ENCODE measurements at regions not wholly inside any gene's neighbourhood (a gene's known extent, or its start where the extent isn't known, plus 50 kb on each side); places are given as distances from the start of the nearest gene placed in this dataset.

GRCh38 chr3:72242326-72242725 lies 457.4 kb upstream of the PROK2 start (continued):
- TF ChIP-seq, protein P1, sequence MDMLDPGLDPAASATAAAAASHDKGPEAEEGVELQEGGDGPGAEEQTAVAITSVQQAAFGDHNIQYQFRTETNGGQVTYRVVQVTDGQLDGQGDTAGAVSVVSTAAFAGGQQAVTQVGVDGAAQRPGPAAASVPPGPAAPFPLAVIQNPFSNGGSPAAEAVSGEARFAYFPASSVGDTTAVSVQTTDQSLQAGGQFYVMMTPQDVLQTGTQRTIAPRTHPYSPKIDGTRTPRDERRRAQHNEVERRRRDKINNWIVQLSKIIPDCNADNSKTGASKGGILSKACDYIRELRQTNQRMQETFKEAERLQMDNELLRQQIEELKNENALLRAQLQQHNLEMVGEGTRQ (IDR thresholded peaks at IDR 0.05; ENCODE audit: borderline replicate concordance, low read depth, low read length), result no peak
- TF ChIP-seq EP300 (IDR thresholded peaks at IDR 0.05; ENCODE audit: borderline replicate concordance in 1 of 2, low read depth in 1 of 2, low read length in 1 of 2) (no peak), NFIC (IDR thresholded peaks at IDR 0.05; ENCODE audit: borderline replicate concordance) (no peak), NRF1 (IDR thresholded peaks at IDR 0.05; ENCODE audit: low read depth, low read length) (no peak), RFX5 (IDR thresholded peaks at IDR 0.05; ENCODE audit: low read length) (no peak), SIN3A (IDR thresholded peaks at IDR 0.05; ENCODE audit: borderline replicate concordance, low read depth, low read length) (no peak)

- no peak overlapping the region for H3K4me3 ChIP-seq (ENCODE audit: low read depth in 2 of 2, low read length in 1 of 2)
- H3K9me3 ChIP-seq, result no peaks in the 10 kb centered on the region
- peaks cover 0 to 34% of the 10 kb centered on the region in 2 experiments; a peak in 1 of 4 replicates for H3K4me1 ChIP-seq (ENCODE audit: control insufficient read depth in 1 of 2, insufficient read depth in 2 of 2, low read depth in 1 of 2, low read length in 1 of 2)
- no peaks in the 10 kb centered on the region for H3K9me2 ChIP-seq
- H3K9ac ChIP-seq, result no peak overlapping the region
- 43% methylated on average over 1 of the region's 1 CpG for WGBS (ENCODE audit: low lambda C conversion rate)
- POLR2A ChIA-PET, result no interaction called here
- H2AFZ ChIP-seq (ENCODE audit: low read depth), result no peak overlapping the region
- TF ChIP-seq RCOR1 (IDR thresholded peaks at IDR 0.05; ENCODE audit: low read length) (no peak), ELF1 (IDR thresholded peaks at IDR 0.05) (no peak)
- CTCF ChIA-PET, result no interaction called here
- H3K36me3 ChIP-seq (replicated peaks in 1 of 2; ENCODE audit: control insufficient read depth in 1 of 2, insufficient read depth in 2 of 2, low read length in 1 of 2), result no peaks in the 10 kb centered on the region
- H3K4me2 ChIP-seq, result no peak overlapping the region
- H3K27ac ChIP-seq (ENCODE audit: low read depth in 2 of 2, low read length in 1 of 2), result no peak overlapping the region
- H3K27me3 ChIP-seq (ENCODE audit: insufficient read depth), result 0 out of 2 replicates have a peak, but pooled peaks cover 6% of the 10 kb centered on the region
- H4K20me1 ChIP-seq (ENCODE audit: insufficient read depth), result no peaks in the 10 kb centered on the region
- no peak for DNase-seq
- no peaks in the 10 kb centered on the region for H3K79me2 ChIP-seq (ENCODE audit: insufficient read depth)
- H3F3A ChIP-seq (replicated peaks; ENCODE audit: insufficient read depth), result no peaks in the 10 kb centered on the region
Observed at GRCh38 chr3:72241525-72241924, 456.6 kb upstream of the PROK2 start.

DNA sequence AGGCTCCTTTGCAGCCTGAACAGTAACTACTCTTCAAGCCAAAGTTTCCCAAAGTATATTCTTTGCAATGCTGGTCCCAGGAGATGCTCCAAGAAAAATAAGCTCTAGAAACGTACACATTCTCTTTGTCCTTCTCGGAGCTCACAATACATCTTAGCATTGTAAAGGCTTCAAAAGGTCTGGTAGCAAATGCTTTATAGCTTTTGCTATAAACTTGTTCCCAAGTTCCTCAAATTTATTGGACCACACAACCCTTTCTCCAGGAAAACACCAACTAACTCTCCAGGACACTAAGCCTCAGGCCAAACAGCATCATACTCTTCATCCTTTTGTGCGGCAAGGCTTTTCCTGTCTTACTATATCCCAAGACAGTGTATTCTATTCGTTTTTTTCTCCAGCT lies 455.6 kb upstream of the PROK2 start:
- CTCF ChIA-PET, result interaction anchor here (1.3 kb wide), 1 partner anchor 15 kb away, joined by 3 read pairs; no protein-coding TSS in a partner anchor
- DNase-seq, result no peak

GRCh38 chr3:72238801-72239200 lies 453.9 kb upstream of the PROK2 start:
- ChIA-PET POLR2A (no interaction called here), CTCF (interaction anchor here (0.7 to 0.8 kb wide), 2 partner anchors 14 to 17 kb away, joined by 3 read pairs; no protein-coding TSS in a partner anchor)
- Histone ChIP-seq H3K9me3 (no peaks in the 10 kb centered on the region), H4K20me1 (ENCODE audit: insufficient read depth) (no peaks in the 10 kb centered on the region), H3K79me2 (ENCODE audit: insufficient read depth) (no peaks in the 10 kb centered on the region), H3K9ac (no peak overlapping the region), H3K36me3 (replicated peaks in 1 of 2; ENCODE audit: control insufficient read depth in 1 of 2, insufficient read depth in 2 of 2, low read length in 1 of 2) (no peaks in the 10 kb centered on the region), H3K27me3 (ENCODE audit: insufficient read depth) (peaks cover 6% of the 10 kb centered on the region; the same call in 1 of the 2 replicates), H3K27ac (ENCODE audit: low read depth in 2 of 2, low read length in 1 of 2) (peak overlapping the region in 1 of 2 experiments; percentile 53; a peak in 2 of 4 replicates), H3K4me2 (no peak overlapping the region), H3F3A (replicated peaks; ENCODE audit: insufficient read depth) (no peaks in the 10 kb centered on the region), H2AFZ (ENCODE audit: low read depth) (no peak overlapping the region), H3K9me2 (no peaks in the 10 kb centered on the region), H3K4me1 (ENCODE audit: control insufficient read depth in 1 of 2, insufficient read depth in 2 of 2, low read depth in 1 of 2, low read length in 1 of 2) (peaks cover 0 to 8% of the 10 kb centered on the region in 2 experiments; a peak in 1 of 4 replicates), H3K4me3 (ENCODE audit: low read depth in 2 of 2, low read length in 1 of 2) (no peak overlapping the region)
- WGBS (ENCODE audit: low lambda C conversion rate), result 42% methylated on average over 3 of the region's 3 CpGs
- TF ChIP-seq SIN3A (IDR thresholded peaks at IDR 0.05; ENCODE audit: borderline replicate concordance, low read depth, low read length), result no peak
- no peak for TF ChIP-seq TEAD4 (IDR thresholded peaks at IDR 0.05; ENCODE audit: borderline replicate concordance, insufficient read depth)
- DNase-seq, result no peak

More for the DNA sequence above, 455.6 kb upstream of the PROK2 start:
- POLR2A ChIA-PET, result no interaction called here
- no peak overlapping the region for H3K9ac ChIP-seq
- H3K4me2 ChIP-seq, result no peak overlapping the region
- no peaks in the 10 kb centered on the region for H3F3A ChIP-seq (replicated peaks; ENCODE audit: insufficient read depth)
- no peak overlapping the region for H2AFZ ChIP-seq (ENCODE audit: low read depth)
- H3K4me3 ChIP-seq (ENCODE audit: low read depth in 2 of 2, low read length in 1 of 2), result no peak overlapping the region
- no peaks in the 10 kb centered on the region for H3K9me2 ChIP-seq
- no peaks in the 10 kb centered on the region for H3K79me2 ChIP-seq (ENCODE audit: insufficient read depth)
- WGBS (ENCODE audit: low lambda C conversion rate), result 59% methylated on average over 4 of the region's 4 CpGs
- no peak for TF ChIP-seq EZH2phosphoT487 (IDR thresholded peaks at IDR 0.05; ENCODE audit: borderline replicate concordance, low read depth)
- no peak for TF ChIP-seq FOXJ3 (CRISPR knock-in tag; IDR thresholded peaks at IDR 0.05)
- H3K9me3 ChIP-seq, result no peaks in the 10 kb centered on the region
- H3K36me3 ChIP-seq (replicated peaks in 1 of 2; ENCODE audit: control insufficient read depth in 1 of 2, insufficient read depth in 2 of 2, low read length in 1 of 2), result no peaks in the 10 kb centered on the region
- no peaks in the 10 kb centered on the region for H4K20me1 ChIP-seq (ENCODE audit: insufficient read depth)
- 0 out of 2 replicates have a peak, but pooled peaks cover 6% of the 10 kb centered on the region for H3K27me3 ChIP-seq (ENCODE audit: insufficient read depth)
- no peak overlapping the region for H3K27ac ChIP-seq (ENCODE audit: low read depth in 2 of 2, low read length in 1 of 2)
- peaks cover 0 to 24% of the 10 kb centered on the region in 2 experiments; a peak in 1 of 4 replicates for H3K4me1 ChIP-seq (ENCODE audit: control insufficient read depth in 1 of 2, insufficient read depth in 2 of 2, low read depth in 1 of 2, low read length in 1 of 2)
